HFFc6 (cell line): ENCODE measurements at regions not wholly inside any gene's neighbourhood (a gene's known extent, or its start where the extent isn't known, plus 50 kb on each side); places are given as distances from the start of the nearest gene placed in this dataset.

Experiments used
- DNase-seq: peaks from one replicate; pipeline ENCODE4 v3.0.0-alpha.2; 2018
- H3K27ac Mint-ChIP-seq: 2 replicates; pipeline ENCODE4 v1.8.0; 2020; ENCODE audit warnings: mild to moderate bottlenecking, mixed read lengths
- H3K27me3 Mint-ChIP-seq: 2 replicates; pipeline ENCODE4 v1.8.0; 2021; ENCODE audit warnings: mild to moderate bottlenecking, moderate library complexity, mixed read lengths; ENCODE audit not compliant: insufficient read depth
- H3K36me3 Mint-ChIP-seq: 2 replicates; pipeline ENCODE4 v1.8.0; 2021; ENCODE audit warnings: low read depth, mixed read lengths
- H3K4me1 Mint-ChIP-seq: 2 replicates; pipeline ENCODE4 v1.8.0; 2020; ENCODE audit warnings: low read depth, mixed read lengths
- H3K4me3 Mint-ChIP-seq: 2 replicates; pipeline ENCODE4 v1.8.0; 2020; ENCODE audit warnings: mild to moderate bottlenecking, moderate library complexity, mixed read lengths
- H3K9me3 Mint-ChIP-seq: 2 replicates; pipeline ENCODE4 v1.8.0; 2020; ENCODE audit warnings: mild to moderate bottlenecking, mixed read lengths
- CTCF ChIP-seq: fragments of 200-600 bp; sonication (generic); IDR thresholded peaks from 2 replicates; pipeline ENCODE4 v1.5.0; 2021; ENCODE audit warnings: antibody characterized with exemption, mild to moderate bottlenecking

GRCh38 chr11:134719397-134719796 lies 307.4 kb upstream of the B3GAT1 start:
- peaks cover 16% of the 10 kb centered on the region for H3K36me3 Mint-ChIP-seq
- H3K27ac Mint-ChIP-seq = no peak overlapping the region
- H3K27me3 Mint-ChIP-seq = peaks cover 3% of the 10 kb centered on the region
- H3K4me3 Mint-ChIP-seq = no peak overlapping the region
- no peak for DNase-seq
- no peaks in the 10 kb centered on the region for H3K4me1 Mint-ChIP-seq
- TF ChIP-seq CTCF = no peak
- H3K9me3 Mint-ChIP-seq = peaks cover 57% of the 10 kb centered on the region

GRCh38 chr11:134716582-134716981 lies 304.5 kb upstream of the B3GAT1 start:
- no peak overlapping the region for H3K27ac Mint-ChIP-seq
- H3K4me1 Mint-ChIP-seq = no peaks in the 10 kb centered on the region
- no peak for TF ChIP-seq CTCF
- DNase-seq = no peak
- no peak overlapping the region for H3K4me3 Mint-ChIP-seq
- H3K36me3 Mint-ChIP-seq = peaks cover 5% of the 10 kb centered on the region; the same call in 1 of the 2 replicates
- peaks cover 3% of the 10 kb centered on the region for H3K27me3 Mint-ChIP-seq
- peaks cover 58% of the 10 kb centered on the region for H3K9me3 Mint-ChIP-seq

- no peak for TF ChIP-seq CTCF
- no peak for DNase-seq
- H3K4me3 Mint-ChIP-seq = no peak overlapping the region
- no peak overlapping the region for H3K27ac Mint-ChIP-seq
- H3K27me3 Mint-ChIP-seq = peaks cover 3% of the 10 kb centered on the region
- peaks cover 5% of the 10 kb centered on the region; the same call in 1 of the 2 replicates for H3K36me3 Mint-ChIP-seq
- H3K9me3 Mint-ChIP-seq = peaks cover 57% of the 10 kb centered on the region
- no peaks in the 10 kb centered on the region for H3K4me1 Mint-ChIP-seq
Measured at GRCh38 chr11:134714021-134714656, 302.1 kb upstream of the B3GAT1 start.

- Mint-ChIP-seq H3K27me3 (peaks cover 3% of the 10 kb centered on the region), H3K36me3 (peaks cover 5% of the 10 kb centered on the region; the same call in 1 of the 2 replicates), H3K27ac (no peak overlapping the region), H3K4me1 (no peaks in the 10 kb centered on the region), H3K4me3 (no peak overlapping the region), H3K9me3 (peaks cover 50% of the 10 kb centered on the region)
- no peak for DNase-seq
- no peak for TF ChIP-seq CTCF
Measured at GRCh38 chr11:134712228-134713145, 300.4 kb upstream of the B3GAT1 start.

GRCh38 chr11:134711588-134711987 lies 299.5 kb upstream of the B3GAT1 start:
- no peak for TF ChIP-seq CTCF
- Mint-ChIP-seq H3K36me3 (peaks cover 5% of the 10 kb centered on the region; the same call in 1 of the 2 replicates), H3K27me3 (peaks cover 3% of the 10 kb centered on the region), H3K4me1 (no peaks in the 10 kb centered on the region), H3K4me3 (no peak overlapping the region), H3K9me3 (peaks cover 46% of the 10 kb centered on the region), H3K27ac (no peak overlapping the region)
- no peak for DNase-seq
